HG02870 (cell line): ENCODE measurements at regions not wholly inside any gene's neighbourhood (a gene's known extent, or its start where the extent isn't known, plus 50 kb on each side); places are given as distances from the start of the nearest gene placed in this dataset.
"Not testable (repeated sequence)": the region's sequence is repeated elsewhere in the genome, so short reads cannot be mapped to it uniquely, and the experiment has no call there.

ENCODE experiments used
- ATAC-seq: cut with Tn5 transposase; IDR thresholded peaks from one replicate; pipeline ENCODE4 v1.9.1; 2021; ENCODE audit warnings: mild to moderate bottlenecking, moderate library complexity; ENCODE audit not compliant: unreplicated experiment

GRCh38 chr6:126664271-126664670, 324.4 kb downstream of the CENPW start:
- no peak for ATAC-seq

- ATAC-seq = no peak
Observed at GRCh38 chr6:126665551-126665950, 325.6 kb downstream of the CENPW start.

- no peak for ATAC-seq
Observed at GRCh38 chr6:126667071-126667470, 327.2 kb downstream of the CENPW start.

- no peak for ATAC-seq
Observed at GRCh38 chr6:126667728-126668127, 327.8 kb downstream of the CENPW start.

DNA sequence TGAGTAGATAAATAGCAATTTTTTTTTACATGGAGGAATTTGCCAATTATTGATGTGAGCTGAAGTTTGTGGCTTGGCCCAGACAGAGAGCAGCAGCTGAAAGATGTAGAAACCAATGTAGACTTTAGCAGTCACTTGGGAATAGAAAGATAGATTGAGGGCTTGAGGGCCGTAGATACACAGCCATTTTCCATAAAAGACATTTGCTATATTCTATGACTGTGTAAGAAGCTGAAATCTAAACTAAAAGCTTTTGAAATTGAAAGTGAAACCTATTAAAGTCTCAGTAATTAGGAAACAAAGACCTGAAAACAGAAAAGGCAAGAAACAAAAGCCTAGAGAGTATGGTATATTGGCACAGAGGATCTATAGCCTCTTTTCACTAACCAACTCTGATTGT, 332.7 kb downstream of the CENPW start:
- ATAC-seq = peak; percentile 82

- ATAC-seq = not testable (repeated sequence)
Observed at GRCh38 chr6:126673749-126674148, 333.8 kb downstream of the CENPW start.

DNA sequence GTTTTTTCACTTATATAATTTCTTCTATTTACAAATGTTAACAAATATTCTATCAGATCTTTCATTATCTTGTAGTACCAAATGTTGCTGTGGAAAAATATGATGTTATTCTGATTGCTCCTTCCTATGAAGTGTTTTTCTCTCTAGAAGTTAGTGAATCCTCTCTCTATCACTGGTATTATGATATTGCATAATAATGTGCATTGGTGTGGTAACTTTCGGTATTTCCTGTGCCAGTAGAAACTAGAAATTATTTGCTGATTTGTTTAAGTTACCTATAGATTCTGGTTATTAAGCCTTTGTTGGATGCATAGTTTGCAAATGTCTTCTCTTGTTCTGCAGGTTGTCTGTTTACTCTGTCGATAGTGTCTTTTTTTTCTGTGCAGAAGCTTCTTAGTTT, 342.5 kb downstream of the CENPW start:
- no peak for ATAC-seq

DNA sequence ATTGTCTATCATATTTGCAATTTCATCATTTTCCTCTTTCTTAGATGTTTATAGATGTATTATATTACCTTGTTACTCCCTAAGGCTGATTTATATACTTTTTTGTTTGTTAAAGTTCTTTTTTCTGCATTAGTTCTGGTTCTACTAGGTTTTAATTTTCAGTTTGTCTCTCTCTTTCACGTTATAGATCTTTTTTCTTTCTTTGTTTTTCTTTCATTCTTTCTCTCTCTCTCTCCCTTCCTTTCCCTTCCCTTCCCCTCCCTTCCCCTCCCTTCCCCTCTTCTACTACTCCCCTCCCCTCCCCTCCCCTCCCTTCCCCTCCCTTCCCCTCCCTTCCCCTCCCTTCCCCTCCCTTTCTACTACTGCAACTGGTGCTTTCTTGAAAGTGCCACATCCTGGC, 345.3 kb downstream of the CENPW start:
- ATAC-seq = no peak

- ATAC-seq = no peak
Observed at GRCh38 chr6:126696921-126697693, 357.2 kb downstream of the CENPW start.

GRCh38 chr6:126698732-126699240, 358.9 kb downstream of the CENPW start:
- ATAC-seq = no peak

DNA sequence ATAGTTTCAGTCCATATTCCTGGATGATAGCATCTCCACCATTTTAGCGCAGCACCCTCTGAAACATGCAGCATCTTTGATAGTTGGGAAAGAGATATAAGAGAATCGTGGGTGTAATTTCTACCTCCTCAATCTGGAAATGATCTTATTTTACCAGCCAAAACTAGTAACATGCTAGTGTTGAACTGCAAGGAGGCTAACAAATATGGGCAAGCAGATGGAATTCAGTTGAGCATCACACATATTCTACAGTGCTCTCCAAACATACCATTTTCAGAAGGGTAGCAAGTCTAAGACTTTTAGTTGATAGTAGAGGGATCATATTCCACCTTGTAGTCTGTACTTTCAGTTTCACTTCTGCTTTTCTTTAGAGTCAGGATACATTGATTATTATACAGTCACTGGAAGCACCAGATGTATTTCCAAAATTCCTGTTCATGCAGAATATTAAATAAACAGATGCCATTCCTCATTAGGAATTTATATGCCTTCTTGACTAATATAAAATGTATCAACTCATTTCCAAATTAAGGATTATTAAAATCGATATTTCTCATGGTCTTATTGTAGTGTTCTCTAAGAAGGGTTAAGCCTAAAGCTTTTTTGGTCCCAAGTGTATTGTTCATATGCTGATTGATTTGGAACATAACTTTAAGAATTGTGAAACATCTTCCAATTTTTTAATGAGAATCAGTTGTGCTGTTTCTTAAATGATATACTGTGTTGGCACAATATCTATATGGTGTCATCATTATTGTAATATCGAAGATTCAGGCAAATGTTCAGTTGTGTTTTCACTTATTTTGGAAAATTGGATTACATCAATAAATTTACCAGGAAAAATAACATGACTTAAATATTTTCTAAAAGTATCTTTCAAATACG, 362.0 kb downstream of the CENPW start:
- no peak for ATAC-seq

DNA sequence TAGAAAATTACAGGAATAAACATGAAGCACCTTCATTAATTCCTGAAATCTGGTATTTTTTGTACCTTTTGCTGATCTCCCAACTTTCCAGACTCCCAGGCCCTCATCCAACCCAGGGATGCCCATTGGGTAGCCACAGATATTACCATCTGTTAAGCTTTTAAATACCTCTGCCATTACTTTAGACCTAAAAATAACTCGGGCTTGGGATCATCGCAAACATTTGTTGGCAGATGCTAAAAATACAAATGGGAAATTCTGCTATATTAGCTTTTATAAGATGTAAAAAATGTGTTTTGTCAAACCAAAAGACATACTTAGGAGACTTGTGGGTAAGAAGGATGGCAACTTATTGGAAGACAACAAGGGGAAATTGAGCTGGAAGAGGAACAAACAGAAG, 376.1 kb downstream of the CENPW start:
- no peak for ATAC-seq

GRCh38 chr6:126716826-126717509, 377.1 kb downstream of the CENPW start:
- ATAC-seq = no peak

GRCh38 chr6:126718600-126719327, 378.8 kb downstream of the CENPW start:
- peak; percentile 93 for ATAC-seq

DNA sequence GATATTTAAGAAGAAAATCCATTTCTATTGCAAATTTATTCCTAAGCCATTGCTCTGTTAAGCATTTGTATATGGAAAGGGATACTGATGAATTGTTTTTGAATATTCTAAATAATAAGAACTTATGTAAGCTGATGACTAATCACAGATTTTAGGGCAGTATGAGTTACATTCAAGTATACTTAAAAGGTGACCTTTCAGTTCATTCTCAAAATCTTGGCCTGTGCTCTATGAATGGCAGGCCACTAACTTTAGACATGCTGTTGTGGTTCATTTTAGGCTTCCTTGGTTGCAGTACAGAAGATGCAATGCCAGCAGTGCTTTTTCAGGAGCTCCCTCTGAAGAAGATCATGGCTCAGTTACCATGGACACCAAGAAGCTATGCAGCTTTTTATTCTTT, 380.4 kb downstream of the CENPW start:
- no peak for ATAC-seq

GRCh38 chr6:126721581-126722160, 381.8 kb downstream of the CENPW start:
- ATAC-seq = no peak

GRCh38 chr6:126722411-126722810, 382.5 kb downstream of the CENPW start:
- no peak for ATAC-seq

GRCh38 chr6:126723541-126724170, 383.7 kb downstream of the CENPW start:
- no peak for ATAC-seq

GRCh38 chr6:126724821-126725220, 384.9 kb downstream of the CENPW start:
- ATAC-seq = no peak

DNA sequence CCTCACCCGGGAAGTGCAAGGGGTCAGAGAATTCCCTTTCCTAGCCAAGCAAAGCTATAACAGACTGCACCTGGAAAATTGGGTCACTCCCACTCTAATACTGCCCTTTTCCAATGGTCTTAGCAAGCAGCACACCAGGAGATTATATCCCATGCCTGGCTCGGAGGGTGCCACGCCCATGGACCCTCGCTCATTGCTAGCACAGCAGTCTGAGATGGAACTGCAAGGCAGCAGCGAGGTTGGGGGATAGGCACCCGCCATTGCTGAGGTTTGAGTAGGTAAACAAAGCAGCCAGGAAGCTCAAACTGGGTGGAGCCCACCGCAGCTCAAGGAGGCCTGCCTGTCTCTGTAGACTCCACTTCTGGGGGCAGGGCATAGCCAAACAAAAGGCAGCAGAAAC, 386.5 kb downstream of the CENPW start:
- not testable (repeated sequence) for ATAC-seq
